ENCODE measurements at regions not wholly inside any gene's neighbourhood (a gene's known extent, or its start where the extent isn't known, plus 50 kb on each side); places are given as distances from the start of the nearest gene placed in this dataset.

DNA sequence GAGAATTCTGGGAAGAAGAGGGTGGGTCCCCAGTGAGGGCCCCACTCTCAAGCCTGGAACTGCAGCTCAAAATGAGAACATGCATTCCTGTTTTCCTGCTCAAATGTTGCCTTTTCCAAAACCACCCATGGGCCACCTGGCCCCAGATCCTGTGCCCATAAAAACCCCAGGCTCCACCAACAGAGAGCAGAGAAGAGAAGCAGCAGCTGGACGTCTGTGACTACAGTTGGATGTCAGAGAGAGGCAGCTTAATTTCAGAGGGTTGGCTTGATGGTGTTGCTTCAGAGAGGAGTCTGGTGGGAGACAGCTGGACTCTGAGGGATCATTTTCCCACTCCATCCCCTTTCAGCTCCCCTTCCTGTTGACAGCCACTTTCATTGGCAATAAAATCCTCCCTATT lies 256.4 kb downstream of the FZD1 start:
- no peak for TF ChIP-seq FOXP2 (optimal IDR thresholded peaks at IDR 0.05; ENCODE audit: control extremely low read depth, extremely low read length, insufficient read depth)
- no peak for TF ChIP-seq POLR2AphosphoS5 (IDR thresholded peaks at IDR 0.05; ENCODE audit: borderline replicate concordance, low read depth, low read length)

All from SK-N-MC (cell line).